IMR-90 (cell line): ENCODE measurements at regions not wholly inside any gene's neighbourhood (a gene's known extent, or its start where the extent isn't known, plus 50 kb on each side); places are given as distances from the start of the nearest gene placed in this dataset.

Experiments
- CTCF ChIP-seq: conservative IDR thresholded peaks from 2 replicates; pipeline ENCODE4 v1.5.1; 2012; ENCODE audit warnings: mild to moderate bottlenecking, low read depth, low read length, improper control_type of control experiment
- MXI1 ChIP-seq: IDR thresholded peaks from 2 replicates; pipeline ENCODE4 v1.6.1; 2012; ENCODE audit warnings: low read depth, mild to moderate bottlenecking, low read length, moderate library complexity, borderline replicate concordance
- POLR2A ChIP-seq: IDR thresholded peaks from 2 replicates; pipeline ENCODE4 v1.6.1; 2012; ENCODE audit warnings: mild to moderate bottlenecking, low read depth, low read length
- RCOR1 ChIP-seq: IDR thresholded peaks from 2 replicates; pipeline ENCODE4 v1.6.1; 2012; ENCODE audit warnings: mild to moderate bottlenecking, low read length, improper control_type of control experiment; ENCODE audit not compliant: insufficient replicate concordance
- RFX5 ChIP-seq: IDR thresholded peaks from 2 replicates; pipeline ENCODE4 v1.8.0; 2012; ENCODE audit warnings: low read depth, mild to moderate bottlenecking, low read length, moderate library complexity
- SMC3 ChIP-seq: fragments of 150-350 bp; IDR thresholded peaks from 2 replicates; pipeline ENCODE4 v1.6.1; 2016; ENCODE audit warnings: low read depth, mild to moderate bottlenecking, antibody characterized with exemption, low read length, moderate library complexity

- TF ChIP-seq CTCF: no peak
- TF ChIP-seq POLR2A: no peak
- no peak for TF ChIP-seq RCOR1
- TF ChIP-seq MXI1: no peak
- no peak for TF ChIP-seq SMC3
- TF ChIP-seq RFX5: no peak
Observed at GRCh38 chr3:66662894-66663293, 162.1 kb upstream of the LRIG1 start.
